ENCODE measurements at regions not wholly inside any gene's neighbourhood (a gene's known extent, or its start where the extent isn't known, plus 50 kb on each side); places are given as distances from the start of the nearest gene placed in this dataset.

DNA sequence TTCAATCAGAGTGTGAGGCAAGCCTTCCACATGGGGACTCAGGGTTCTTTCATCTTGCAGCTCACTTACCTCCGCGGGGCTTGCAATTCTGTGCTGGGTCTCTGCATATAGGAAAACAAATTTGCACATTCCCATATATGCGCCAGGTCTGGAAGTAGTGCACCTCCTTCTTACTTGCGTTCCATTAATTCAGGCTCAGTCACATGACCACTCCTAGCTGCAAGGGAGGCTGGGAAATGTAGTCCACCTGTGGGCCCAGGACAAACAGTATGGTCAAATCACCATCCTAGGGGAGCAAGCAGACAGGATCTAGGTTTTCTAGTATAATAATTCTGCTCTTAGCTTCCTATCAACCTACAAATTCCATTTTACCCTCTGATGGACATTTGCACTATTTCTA lies 160.4 kb downstream of the AACS start:
- DNase-seq (ENCODE audit: low read depth in 2 of 2), result no peak

DNA sequence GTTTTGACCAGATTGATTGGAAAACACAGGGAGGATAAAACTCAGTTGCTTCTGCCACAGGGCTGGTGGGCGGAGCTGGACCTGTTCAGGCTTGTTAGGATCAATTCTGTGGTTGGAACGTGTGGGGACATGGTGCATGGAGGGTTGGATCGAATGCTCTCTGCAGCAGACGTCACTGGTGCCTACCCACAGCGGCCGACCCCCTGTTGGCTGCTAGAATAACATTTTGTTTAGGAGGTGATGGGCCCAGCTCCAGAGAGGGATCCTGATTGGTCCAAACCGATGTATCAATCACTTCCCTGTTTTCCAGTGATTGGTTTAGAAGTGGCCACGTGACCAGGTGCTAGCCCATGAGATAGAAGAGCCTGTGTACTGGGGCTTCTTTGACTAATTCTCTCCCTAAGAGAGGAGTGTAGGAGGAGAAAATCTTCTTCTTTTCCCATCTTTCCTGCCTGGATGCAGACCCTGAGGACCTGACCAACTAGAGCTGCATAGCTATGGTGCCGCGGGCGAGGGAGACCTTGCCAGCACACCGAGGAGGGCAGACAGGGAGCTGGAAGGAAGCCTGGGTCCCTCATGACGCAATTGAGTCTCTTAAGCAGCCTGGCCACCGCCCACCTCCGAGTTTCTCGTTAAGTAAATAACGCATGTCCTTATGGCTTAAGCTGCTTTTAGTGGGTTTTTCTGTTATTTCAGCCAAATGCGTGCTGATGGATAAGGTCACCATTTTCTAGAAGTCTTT lies 163.5 kb downstream of the AACS start:
- no peak for DNase-seq (ENCODE audit: low read depth in 2 of 2)

DNA sequence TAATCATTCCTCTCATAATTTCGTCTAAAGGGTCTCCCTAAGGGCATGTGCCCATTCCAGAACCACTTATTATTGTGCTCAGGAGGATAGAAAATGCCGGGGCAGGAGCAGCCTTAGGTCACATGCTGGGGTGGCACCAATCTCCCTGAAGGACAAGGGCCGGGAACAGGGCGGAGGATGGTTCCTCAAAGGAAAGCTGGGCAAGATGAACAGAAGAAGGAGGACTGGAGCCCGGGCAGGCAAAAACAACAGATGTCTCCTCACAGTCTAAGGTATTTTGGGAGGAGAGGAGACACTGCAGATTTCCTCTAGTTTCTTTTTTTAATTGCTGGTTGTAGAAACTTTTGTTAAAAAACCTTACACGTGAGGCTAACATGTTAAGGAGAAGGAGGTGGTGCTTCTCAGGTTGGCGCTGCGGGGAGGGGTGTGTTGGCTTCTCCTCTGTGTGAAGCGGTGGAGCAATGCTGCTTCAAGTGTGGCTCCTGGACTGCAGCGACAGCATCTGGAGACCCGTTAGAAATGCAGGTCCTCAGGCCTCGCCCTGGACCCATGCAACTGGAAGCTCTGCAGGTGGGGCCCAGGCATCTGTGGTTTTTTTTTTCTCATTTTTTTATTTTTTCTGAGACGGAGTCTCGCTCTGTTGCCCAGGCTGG lies 164.8 kb downstream of the AACS start:
- DNase-seq (ENCODE audit: low read depth in 2 of 2), result no peak

- no peak for DNase-seq (ENCODE audit: low read depth in 2 of 2)
Measured at GRCh38 chr12:125233319-125233718, 168.1 kb downstream of the AACS start.

GRCh38 chr12:125239563-125239962 lies 174.3 kb downstream of the AACS start:
- no peak for DNase-seq (ENCODE audit: low read depth in 2 of 2)

GRCh38 chr12:125240717-125241116 lies 175.5 kb downstream of the AACS start:
- DNase-seq (ENCODE audit: low read depth in 2 of 2), result no peak

GRCh38 chr12:125243811-125244210 lies 178.6 kb downstream of the AACS start:
- DNase-seq (ENCODE audit: low read depth in 2 of 2), result no peak

DNA sequence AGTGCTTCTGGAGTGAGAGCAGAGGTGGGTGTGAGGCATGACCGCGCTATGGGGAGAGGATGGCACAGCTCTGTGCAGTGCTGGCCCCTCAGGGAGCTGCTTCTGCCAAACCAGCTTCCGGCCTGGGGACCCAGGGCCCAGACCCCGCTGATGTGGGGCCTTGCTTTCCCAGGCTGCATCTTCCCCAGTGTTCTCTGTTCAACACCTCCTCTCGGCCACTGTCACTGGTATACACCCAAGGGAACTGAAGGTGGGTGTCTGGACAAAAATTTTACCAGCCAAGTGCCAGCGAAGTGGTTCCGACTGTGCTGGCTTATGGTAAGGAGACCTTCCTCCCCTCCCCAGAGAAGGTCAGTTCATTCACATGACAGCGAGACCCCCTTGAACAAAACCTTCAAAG lies 179.1 kb downstream of the AACS start:
- no peak for DNase-seq (ENCODE audit: low read depth in 2 of 2)

DNA sequence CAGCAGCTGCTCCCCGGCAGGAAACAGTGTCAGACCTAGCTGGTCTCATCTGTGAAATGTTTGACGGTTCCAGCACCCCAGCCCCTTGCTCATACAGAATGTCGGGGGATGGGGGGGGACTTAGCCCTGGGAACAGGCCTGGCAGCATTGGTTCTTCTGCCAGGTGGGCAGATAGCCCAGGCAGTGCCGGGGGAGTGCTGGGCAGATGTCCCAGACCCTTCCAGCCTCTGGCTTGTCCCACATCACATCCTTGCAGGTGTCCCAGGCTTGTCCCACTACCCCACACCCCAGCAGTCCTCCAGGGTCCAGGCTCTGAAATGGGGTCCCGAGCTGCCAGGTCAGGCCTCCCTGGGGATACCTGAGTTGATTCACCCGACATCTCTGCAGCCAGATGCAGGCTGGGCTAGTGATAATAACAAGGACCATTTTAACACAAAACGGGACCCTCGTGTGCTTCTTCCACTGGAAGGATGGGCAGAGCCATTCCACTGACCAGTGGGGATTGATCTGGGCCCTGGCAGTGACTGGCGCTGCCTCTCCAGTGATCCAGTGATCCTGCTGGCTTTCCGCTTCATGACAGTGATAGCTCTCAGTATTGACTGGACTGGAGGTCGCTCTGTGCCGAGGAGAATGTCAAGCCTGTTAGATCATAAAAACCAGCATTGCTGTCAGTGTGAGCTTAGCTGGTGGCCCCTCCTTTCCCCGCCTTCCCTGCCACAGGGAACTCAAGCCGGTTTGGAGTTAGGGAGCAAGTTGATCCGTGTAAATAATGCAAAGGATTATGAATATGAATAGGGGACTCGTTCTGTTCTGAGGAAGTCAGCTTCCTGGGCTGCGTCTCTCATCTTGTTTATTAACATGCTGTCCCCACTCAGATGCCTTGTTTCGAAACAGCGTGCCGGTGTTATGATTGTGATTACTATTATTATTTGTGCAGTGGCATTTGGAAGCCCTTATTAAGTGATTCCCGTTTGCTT lies 180.6 kb downstream of the AACS start:
- no peak for DNase-seq (ENCODE audit: low read depth in 2 of 2)

DNA sequence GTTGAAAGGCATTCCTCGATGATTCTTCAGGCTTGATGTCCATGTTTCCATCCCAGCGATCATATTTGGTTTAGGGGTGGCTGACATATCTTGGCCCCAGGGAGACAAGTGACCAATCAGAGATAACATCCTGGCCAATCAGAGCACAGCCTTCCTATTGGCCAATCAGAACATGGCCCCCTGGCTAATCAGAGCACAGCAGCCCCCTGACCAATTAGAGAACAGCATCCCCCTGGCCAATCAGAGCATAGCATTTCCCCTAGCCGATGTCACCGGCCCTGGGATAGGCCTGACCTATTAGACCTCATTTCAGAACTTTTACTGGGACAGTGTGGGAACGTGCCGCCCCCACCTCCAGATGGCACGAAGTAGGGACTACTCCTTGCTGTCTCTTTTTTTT lies 182.2 kb downstream of the AACS start:
- DNase-seq (ENCODE audit: low read depth in 2 of 2), result no peak

DNA sequence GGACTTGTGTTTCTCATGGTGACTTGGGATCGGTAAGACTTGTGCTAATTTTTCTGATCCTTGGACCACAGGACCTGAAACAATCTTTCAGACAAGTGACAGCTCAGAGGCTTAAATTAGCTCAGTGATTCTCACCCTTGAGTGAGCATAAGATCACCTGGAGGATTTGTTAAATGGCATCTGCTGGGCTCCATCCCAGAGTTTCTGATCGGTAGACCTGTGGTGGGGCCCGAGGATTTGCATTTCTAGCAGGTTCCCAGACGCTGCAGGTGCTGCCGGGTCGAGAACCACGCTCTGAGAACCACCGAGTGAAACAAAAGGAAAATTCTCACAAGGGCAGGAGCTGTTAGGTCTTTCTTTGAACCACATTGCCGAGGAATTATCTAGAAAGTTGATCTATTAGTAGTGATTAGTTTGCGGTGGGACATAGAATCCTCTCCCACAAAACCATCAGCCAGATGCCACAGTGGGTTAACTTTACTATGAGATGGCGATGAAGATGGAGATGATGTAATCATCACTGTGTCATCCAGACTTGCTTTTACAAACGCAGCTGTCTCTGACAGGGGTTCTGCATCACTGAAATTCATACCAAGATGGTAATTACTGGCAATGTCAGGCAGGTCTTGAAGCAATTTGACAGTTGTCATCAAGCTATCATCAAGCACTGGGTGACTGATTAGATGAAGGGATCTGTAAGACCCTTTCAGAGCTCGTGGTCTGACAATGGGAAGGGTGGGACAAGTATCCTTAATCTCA lies 184.0 kb downstream of the AACS start:
- DNase-seq (ENCODE audit: low read depth in 2 of 2), result no peak

GRCh38 chr12:125249932-125250331 lies 184.7 kb downstream of the AACS start:
- no peak for DNase-seq (ENCODE audit: low read depth in 2 of 2)

DNA sequence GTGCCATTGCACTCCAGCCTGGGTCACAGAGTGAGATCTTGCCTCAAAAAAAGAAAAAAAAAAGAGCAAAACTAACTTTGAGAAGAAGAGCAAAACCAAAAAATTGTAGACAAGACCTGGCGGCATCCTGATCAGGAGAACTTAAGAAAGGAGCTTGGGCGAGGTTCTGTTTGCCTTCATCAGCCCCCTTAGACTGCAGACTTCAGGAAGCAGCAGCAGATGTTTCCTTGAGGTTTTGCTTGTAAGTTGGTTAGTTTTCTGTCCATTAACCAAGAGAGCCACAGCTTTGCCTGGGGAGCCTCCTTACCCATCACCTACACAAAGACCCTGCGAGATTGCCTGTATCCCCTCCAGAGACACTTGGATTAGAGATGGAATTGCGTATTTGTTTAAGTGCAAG lies 189.0 kb downstream of the AACS start:
- no peak for DNase-seq (ENCODE audit: low read depth in 2 of 2)

DNA sequence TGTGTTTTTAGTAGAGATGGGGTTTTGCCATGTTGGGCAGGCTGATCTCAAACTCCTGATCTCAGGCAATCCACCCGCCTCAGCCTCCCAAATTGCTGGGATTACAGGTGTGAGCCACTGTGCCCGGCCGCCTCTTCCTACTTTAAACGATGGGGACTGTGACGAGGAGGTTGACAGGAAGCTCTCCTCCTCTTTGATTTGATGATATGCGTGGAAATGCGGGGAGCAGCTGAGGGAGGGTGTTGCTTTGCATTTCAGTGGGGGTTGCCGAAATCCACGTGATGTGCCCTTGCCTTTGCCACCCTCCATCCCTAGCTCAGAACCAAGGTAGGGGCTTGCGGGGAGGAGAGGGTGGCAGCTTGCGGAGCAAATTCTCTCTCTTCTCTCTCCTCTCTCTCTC lies 189.6 kb downstream of the AACS start:
- no peak for DNase-seq (ENCODE audit: low read depth in 2 of 2)

GRCh38 chr12:125255935-125256633 lies 190.8 kb downstream of the AACS start:
- DNase-seq (ENCODE audit: low read depth in 2 of 2), result no peak

GRCh38 chr12:125256634-125256936 lies 191.3 kb downstream of the AACS start:
- no peak for DNase-seq (ENCODE audit: low read depth in 2 of 2)

- no peak for DNase-seq (ENCODE audit: low read depth in 2 of 2)
Measured at GRCh38 chr12:125259178-125259867, 194.1 kb downstream of the AACS start.

- DNase-seq (ENCODE audit: low read depth in 2 of 2), result no peak
Measured at GRCh38 chr12:125262851-125263250, 197.6 kb downstream of the AACS start.

- no peak for DNase-seq (ENCODE audit: low read depth in 2 of 2)
Measured at GRCh38 chr12:125263385-125263784, 198.2 kb downstream of the AACS start.

DNA sequence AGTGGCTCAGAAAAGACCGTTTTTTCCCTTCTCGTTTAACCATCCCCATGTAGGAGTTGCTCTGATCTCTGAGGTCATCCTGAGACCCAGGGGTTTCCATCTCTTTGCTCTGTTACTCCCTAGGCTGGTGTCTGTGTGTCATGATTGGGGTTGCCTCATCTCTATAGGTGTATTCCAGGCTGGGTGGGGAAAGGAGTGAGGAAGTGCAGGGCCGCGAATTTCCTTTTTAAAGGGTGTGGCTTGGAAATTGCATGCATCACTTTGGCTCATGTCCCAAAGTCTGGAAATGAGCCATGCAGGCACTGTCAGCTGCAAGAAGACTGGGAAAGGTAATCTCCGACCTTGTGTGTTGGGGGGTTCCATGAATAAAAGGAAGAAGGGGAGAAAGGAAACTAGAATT lies 201.9 kb downstream of the AACS start:
- DNase-seq (ENCODE audit: low read depth in 2 of 2), result no peak

DNA sequence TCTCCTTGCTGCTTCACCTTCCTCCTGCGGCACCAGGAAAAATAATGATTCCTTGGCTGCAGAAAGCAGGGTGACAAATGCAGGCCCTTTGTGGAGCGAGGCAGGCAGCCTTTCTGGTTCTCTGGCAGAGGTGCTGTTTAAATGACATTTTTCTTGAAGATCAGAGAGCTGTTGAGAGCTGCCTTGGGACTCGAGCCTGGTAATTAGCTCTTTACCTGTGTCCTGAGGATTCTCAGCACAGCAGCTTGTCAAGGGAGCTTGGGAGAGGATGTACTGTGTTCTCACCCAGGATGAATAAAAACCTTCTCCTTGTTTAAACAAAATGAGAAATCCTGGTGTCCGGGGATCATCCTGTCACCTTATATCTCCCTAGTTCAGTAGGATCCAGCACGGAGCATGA lies 204.0 kb downstream of the AACS start:
- no peak for DNase-seq (ENCODE audit: low read depth in 2 of 2)
